ENCODE measurements at regions not wholly inside any gene's neighbourhood (a gene's known extent, or its start where the extent isn't known, plus 50 kb on each side); places are given as distances from the start of the nearest gene placed in this dataset.

DNA sequence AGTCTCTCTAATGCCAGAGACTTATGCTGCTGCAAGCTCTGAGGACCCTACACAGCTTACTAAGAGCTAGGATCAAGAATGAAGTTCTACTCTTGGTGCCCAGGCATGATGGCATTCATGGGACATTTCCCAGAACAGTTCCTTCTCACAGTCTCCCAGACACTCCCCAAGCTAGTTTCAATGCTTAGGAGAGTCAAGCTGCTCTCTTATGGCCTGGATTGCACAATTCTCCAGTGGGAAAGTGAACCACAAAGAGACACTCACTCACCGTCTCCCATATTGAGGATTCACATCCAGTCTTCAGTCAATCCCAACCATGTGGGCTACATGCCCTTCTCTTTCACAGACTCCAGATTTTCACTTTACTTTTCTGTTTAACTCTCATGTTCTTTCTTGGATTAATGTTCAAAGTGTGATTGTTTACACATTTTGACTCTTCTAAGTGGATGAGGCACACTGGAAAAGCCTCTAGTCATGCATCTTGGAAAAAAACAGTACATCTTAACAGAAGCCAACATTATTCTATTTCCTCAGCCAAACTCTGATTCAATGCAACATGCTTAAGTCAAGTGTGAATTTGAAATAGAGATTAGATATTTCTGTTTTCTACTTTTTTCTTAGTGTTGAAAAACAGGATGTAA is 447.8 kb upstream of the BTBD3 start:
- no peak for TF ChIP-seq EZH2 (IDR thresholded peaks at IDR 0.05; ENCODE audit: borderline replicate concordance, control insufficient read depth, low read depth, low read length)
- TF ChIP-seq ZNF217 (IDR thresholded peaks at IDR 0.05) = no peak
- TF ChIP-seq CTCF (IDR thresholded peaks at IDR 0.05 in 2 of 3, conservative IDR thresholded peaks at IDR 0.05 in 1 of 3; ENCODE audit: control insufficient read depth in 2 of 3, extremely low read depth in 1 of 3, insufficient read depth in 1 of 3, low read depth in 3 of 3, low read length in 3 of 3) = no peak
- no peak for TF ChIP-seq FOXM1 (IDR thresholded peaks at IDR 0.05; ENCODE audit: low read depth, low read length)
- TF ChIP-seq CEBPB (IDR thresholded peaks at IDR 0.05; ENCODE audit: borderline replicate concordance in 1 of 2, low read depth in 2 of 2, low read length in 2 of 2) = no peak
- TF ChIP-seq IRF3 (IDR thresholded peaks at IDR 0.05) = no peak
- no peak for TF ChIP-seq CBFB (IDR thresholded peaks at IDR 0.05; ENCODE audit: low read depth)
- no peak for TF ChIP-seq CBX3 (IDR thresholded peaks at IDR 0.05; ENCODE audit: borderline replicate concordance, low read depth)

All from GM12878 (cell line).